ENCODE measurements at regions not wholly inside any gene's neighbourhood (a gene's known extent, or its start where the extent isn't known, plus 50 kb on each side); places are given as distances from the start of the nearest gene placed in this dataset.
A peak's percentile ranks its signal among the peaks of the same experiment; 100 is the strongest.
"Not testable (repeated sequence)": the region's sequence is repeated elsewhere in the genome, so short reads cannot be mapped to it uniquely, and the experiment has no call there.

- no peak for FAIRE-seq
Observed at GRCh38 chr10:42883993-42884983, 101.7 kb downstream of the BMS1 start.

- no peak for FAIRE-seq
Observed at GRCh38 chr10:42885491-42886270, 103.1 kb downstream of the BMS1 start.

- FAIRE-seq, result no peak
Observed at GRCh38 chr10:42887734-42888503, 105.3 kb downstream of the BMS1 start.

- FAIRE-seq, result no peak
Observed at GRCh38 chr10:42888504-42889095, 106.0 kb downstream of the BMS1 start.

- no peak for FAIRE-seq
Observed at GRCh38 chr10:42896735-42897134, 114.1 kb downstream of the BMS1 start.

- no peak for FAIRE-seq
Observed at GRCh38 chr10:42898037-42898960, 115.7 kb downstream of the BMS1 start.

- no peak for FAIRE-seq
Observed at GRCh38 chr10:42899036-42899435, 116.4 kb downstream of the BMS1 start.

- FAIRE-seq, result not testable (repeated sequence)
Observed at GRCh38 chr10:42900346-42900745, 117.8 kb downstream of the BMS1 start.

- FAIRE-seq, result no peak
Observed at GRCh38 chr10:42911359-42911758, 128.8 kb downstream of the BMS1 start.

GRCh38 chr10:42916974-42917373 lies 134.4 kb downstream of the BMS1 start:
- peak; percentile 6 for FAIRE-seq

GRCh38 chr10:42917821-42918220 lies 135.2 kb downstream of the BMS1 start:
- no peak for FAIRE-seq

GRCh38 chr10:42921951-42922350 lies 139.4 kb downstream of the BMS1 start:
- peak; percentile 25 for FAIRE-seq

GRCh38 chr10:42924484-42924883 lies 141.9 kb downstream of the BMS1 start:
- FAIRE-seq, result no peak

GRCh38 chr10:42926843-42927242 lies 144.2 kb downstream of the BMS1 start:
- no peak for FAIRE-seq

- no peak for FAIRE-seq
Observed at GRCh38 chr10:42928064-42928463, 145.5 kb downstream of the BMS1 start.

GRCh38 chr10:42929236-42929635 lies 146.6 kb downstream of the BMS1 start:
- FAIRE-seq, result no peak

- no peak for FAIRE-seq
Observed at GRCh38 chr10:42929993-42930392, 146.9 kb upstream of the RET start.

- FAIRE-seq, result no peak
Observed at GRCh38 chr10:42930516-42931192, 146.2 kb upstream of the RET start.

- no peak for FAIRE-seq
Observed at GRCh38 chr10:42932116-42932515, 144.8 kb upstream of the RET start.

GRCh38 chr10:42932735-42933447 lies 144.0 kb upstream of the RET start:
- FAIRE-seq, result no peak

Data from G401.6 (cell line).